IMR-90 (cell line): ENCODE measurements at regions not wholly inside any gene's neighbourhood (a gene's known extent, or its start where the extent isn't known, plus 50 kb on each side); places are given as distances from the start of the nearest gene placed in this dataset.
A peak's percentile ranks its signal among the peaks of the same experiment; 100 is the strongest.

Experiments used
- ATAC-seq: fragments of 200-7000 bp; cut with Tn5 transposase; 2 replicates; pipeline ENCODE4 v1.9.1; 2020; ENCODE audit warnings: low read depth, mild to moderate bottlenecking, moderate library complexity
- BruUV-seq: library from RNA; stranded (reverse); fragments of 400-500 nt; replicated peaks from 2 replicates; lab custom pipeline; 2021; lab: Mats Ljungman, UMichigan
- CTCF ChIA-PET: fragments of 300-600 bp; formaldehyde crosslinking; extraction: SDS; loops from one replicate; lab custom pipeline; 2021; ENCODE audit warnings: antibody characterized with exemption; lab: Yijun Ruan, JAX
- POLR2A ChIA-PET: fragments of 300-600 bp; sonication (Branson Sonifier 250); formaldehyde crosslinking; loops from one replicate; lab custom pipeline; 2022; ENCODE audit warnings: antibody characterized with exemption; ENCODE audit not compliant: unreplicated experiment; lab: Charles Lee
- DNase-seq: peaks from one replicate; pipeline ENCODE4 v3.0.0; 2013
- H2AFZ ChIP-seq: replicated peaks from 2 replicates; pipeline ENCODE3; 2013; ENCODE audit warnings: low read length, mild to moderate bottlenecking; ENCODE audit not compliant: poor library complexity
- H2AK5ac ChIP-seq: 2 replicates; pipeline ENCODE4 v1.6.1; 2013; ENCODE audit warnings: low read depth, low read length, inconsistent platforms
- H2AK9ac ChIP-seq: replicated peaks from 2 replicates; pipeline ENCODE3; 2013; ENCODE audit warnings: mild to moderate bottlenecking, low read depth, low read length, moderate library complexity; ENCODE audit not compliant: poor library complexity
- H2BK120ac ChIP-seq: 2 replicates; pipeline ENCODE4 v1.6.1; 2013; ENCODE audit warnings: low read depth, low read length, inconsistent platforms
- H2BK15ac ChIP-seq: 3 replicates; pipeline ENCODE4 v1.6.1; 2013; ENCODE audit warnings: low read depth, low read length, inconsistent platforms
- H2BK20ac ChIP-seq: 2 replicates; pipeline ENCODE4 v1.6.1; 2013; ENCODE audit warnings: low read depth, mild to moderate bottlenecking, inconsistent platforms, low read length, moderate library complexity
- H2BK5ac ChIP-seq: 2 replicates; pipeline ENCODE4 v1.6.1; 2013; ENCODE audit warnings: mild to moderate bottlenecking, low read depth, low read length, inconsistent platforms; ENCODE audit not compliant: poor library complexity, severe bottlenecking
- H3K14ac ChIP-seq: replicated peaks from 2 replicates; pipeline ENCODE4 v1.6.1; 2013; ENCODE audit warnings: low read depth, low read length, inconsistent platforms
- H3K18ac ChIP-seq: 2 replicates; pipeline ENCODE4 v1.6.1; 2013; ENCODE audit warnings: low read depth, low read length, control low read depth
- H3K23ac ChIP-seq: 2 replicates; pipeline ENCODE4 v1.6.1; 2013; ENCODE audit warnings: low read depth, low read length, inconsistent platforms
- H3K27ac ChIP-seq: 2 replicates; pipeline ENCODE4 v1.5.1; 2013; ENCODE audit warnings: mild to moderate bottlenecking, control low read depth, low read length; ENCODE audit not compliant: insufficient read depth
- H3K27me3 ChIP-seq: 2 replicates; pipeline ENCODE4 v1.6.1; 2013; ENCODE audit warnings: low read length; ENCODE audit not compliant: control insufficient read depth, insufficient read depth
- H3K36me3 ChIP-seq: 2 replicates; pipeline ENCODE4 v1.6.1; 2013; ENCODE audit warnings: low read length, mixed read lengths; ENCODE audit not compliant: control insufficient read depth, insufficient read depth
- H3K4ac ChIP-seq: 2 replicates; pipeline ENCODE4 v1.6.1; 2013; ENCODE audit warnings: low read depth, low read length, inconsistent platforms
- H3K4me1 ChIP-seq: 2 replicates; pipeline ENCODE4 v1.6.1; 2013; ENCODE audit warnings: low read length, mixed read lengths; ENCODE audit not compliant: control insufficient read depth, insufficient read depth
- H3K4me2 ChIP-seq: 2 replicates; pipeline ENCODE4 v1.6.1; 2013; ENCODE audit warnings: low read depth, mild to moderate bottlenecking, control low read depth, low read length, moderate library complexity
- H3K4me3 ChIP-seq: 2 replicates; pipeline ENCODE4 v1.5.1; 2013; ENCODE audit warnings: low read depth, mild to moderate bottlenecking, control low read depth, low read length, moderate library complexity; ENCODE audit not compliant: insufficient read depth
- H3K56ac ChIP-seq: 2 replicates; pipeline ENCODE4 v1.6.1; 2013; ENCODE audit warnings: low read length, inconsistent platforms; ENCODE audit not compliant: insufficient read depth; ENCODE audit errors: extremely low read depth
- H3K79me1 ChIP-seq, 2 experiments: 2 replicates each; pipeline ENCODE4 v1.6.1; 2013; ENCODE audit warnings: low read length in 2 of 2, inconsistent platforms in 1 of 2, low read depth in 1 of 2
- H3K9ac ChIP-seq: 2 replicates; pipeline ENCODE4 v1.6.1; 2013; ENCODE audit warnings: low read depth, low read length, control low read depth
- H3K9me1 ChIP-seq: 2 replicates; pipeline ENCODE4 v1.6.1; 2013; ENCODE audit warnings: low read length, inconsistent platforms; ENCODE audit not compliant: insufficient read depth
- H3K9me3 ChIP-seq: 2 replicates; pipeline ENCODE4 v1.6.1; 2013; ENCODE audit warnings: low read length; ENCODE audit not compliant: control insufficient read depth, insufficient read depth
- H4K20me1 ChIP-seq: 2 replicates; pipeline ENCODE4 v1.6.1; 2013; ENCODE audit warnings: low read length, inconsistent platforms; ENCODE audit not compliant: insufficient read depth
- H4K5ac ChIP-seq: 2 replicates; pipeline ENCODE4 v1.6.1; 2013; ENCODE audit warnings: mild to moderate bottlenecking, low read depth, low read length, control low read depth
- H4K8ac ChIP-seq, 2 experiments: 2 replicates each; pipeline ENCODE4 v1.6.1; 2013; ENCODE audit warnings: low read depth in 2 of 2, low read length in 2 of 2, control low read depth in 1 of 2, inconsistent platforms in 1 of 2
- H4K91ac ChIP-seq: 2 replicates; pipeline ENCODE4 v1.6.1; 2013; ENCODE audit warnings: low read depth, low read length, inconsistent platforms; ENCODE audit not compliant: insufficient read depth
- BHLHE40 ChIP-seq: fragments of 150-350 bp; IDR thresholded peaks from 2 replicates; pipeline ENCODE4 v1.6.1; 2016; ENCODE audit warnings: mild to moderate bottlenecking, low read depth, low read length
- CEBPB ChIP-seq: IDR thresholded peaks from 2 replicates; pipeline ENCODE4 v1.6.1; 2012; ENCODE audit warnings: low read depth, low read length, improper control_type of control experiment
- CHD1 ChIP-seq: IDR thresholded peaks from 2 replicates; pipeline ENCODE4 v1.6.1; 2012; ENCODE audit warnings: low read depth, low read length, improper control_type of control experiment
- CTCF ChIP-seq: conservative IDR thresholded peaks from 2 replicates; pipeline ENCODE4 v1.5.1; 2012; ENCODE audit warnings: mild to moderate bottlenecking, low read depth, low read length, improper control_type of control experiment
- ELK1 ChIP-seq: fragments of 150-350 bp; IDR thresholded peaks from 2 replicates; pipeline ENCODE4 v1.6.1; 2016; ENCODE audit warnings: low read depth, mild to moderate bottlenecking, low read length, moderate library complexity, borderline replicate concordance
- FOS ChIP-seq: fragments of 150-350 bp; IDR thresholded peaks from 2 replicates; pipeline ENCODE4 v1.6.1; 2016; ENCODE audit warnings: low read depth, low read length
- MAFK ChIP-seq: IDR thresholded peaks from 2 replicates; pipeline ENCODE4 v1.6.1; 2012; ENCODE audit warnings: low read depth, low read length, improper control_type of control experiment
- MAZ ChIP-seq: IDR thresholded peaks from 2 replicates; pipeline ENCODE4 v1.6.1; 2012; ENCODE audit warnings: low read depth, mild to moderate bottlenecking, low read length, improper control_type of control experiment, moderate library complexity, borderline replicate concordance
- MXI1 ChIP-seq: IDR thresholded peaks from 2 replicates; pipeline ENCODE4 v1.6.1; 2012; ENCODE audit warnings: low read depth, mild to moderate bottlenecking, low read length, moderate library complexity, borderline replicate concordance
- NFE2L2 ChIP-seq: fragments of 150-350 bp; IDR thresholded peaks from 2 replicates; pipeline ENCODE4 v1.6.1; 2016; ENCODE audit warnings: low read depth, mild to moderate bottlenecking, low read length
- POLR2A ChIP-seq: IDR thresholded peaks from 2 replicates; pipeline ENCODE4 v1.6.1; 2012; ENCODE audit warnings: mild to moderate bottlenecking, low read depth, low read length
- RAD21 ChIP-seq: IDR thresholded peaks from 2 replicates; pipeline ENCODE4 v1.6.1; 2012; ENCODE audit warnings: low read length, improper control_type of control experiment
- RCOR1 ChIP-seq: IDR thresholded peaks from 2 replicates; pipeline ENCODE4 v1.6.1; 2012; ENCODE audit warnings: mild to moderate bottlenecking, low read length, improper control_type of control experiment; ENCODE audit not compliant: insufficient replicate concordance
- RFX5 ChIP-seq: IDR thresholded peaks from 2 replicates; pipeline ENCODE4 v1.8.0; 2012; ENCODE audit warnings: low read depth, mild to moderate bottlenecking, low read length, moderate library complexity
- SMC3 ChIP-seq: fragments of 150-350 bp; IDR thresholded peaks from 2 replicates; pipeline ENCODE4 v1.6.1; 2016; ENCODE audit warnings: low read depth, mild to moderate bottlenecking, antibody characterized with exemption, low read length, moderate library complexity
- USF2 ChIP-seq: fragments of 150-350 bp; IDR thresholded peaks from 2 replicates; pipeline ENCODE4 v1.6.1; 2017; ENCODE audit warnings: mild to moderate bottlenecking, antibody characterized with exemption, low read length, low read depth
- WGBS, 2 experiments: methylation state at CpG; one replicate each; pipeline versions ENCODE4 v1.1.5 to v1.1.7; 2013; ENCODE audit warnings: missing lambda C conversion rate in 2 of 2; ENCODE audit not compliant: insufficient read length in 1 of 2; ENCODE audit errors: extremely low coverage in 2 of 2; 5-methylcytosine and 5-hydroxymethylcytosine counted together
- dilution Hi-C: fragments of 300-500 bp; cut with HindIII; formaldehyde crosslinking; loops from one replicate; pipeline ENCODE4 v1.14.3; 2018; ENCODE audit warnings: low sequenced_read_pairs; ENCODE audit not compliant: unreplicated experiment
- in situ Hi-C: fragments of 300-500 bp; cut with MboI; formaldehyde crosslinking; loops from 3 replicates; pipeline ENCODE4 v1.14.3; 2019; ENCODE audit warnings: low sequenced_read_pairs, inconsistent platforms, mixed read lengths
- intact Hi-C: fragments of 100-400 bp; cut with micrococcal nuclease; formaldehyde crosslinking; loops from 2 replicates; pipeline ENCODE4 v1.10.0; 2022

GRCh38 chr15:95880031-95880570 lies 450.4 kb upstream of the NR2F2 start:
- H4K5ac ChIP-seq: peak overlapping the region; percentile 54; the same call in 1 of the 2 replicates
- no peak overlapping the region for H3K14ac ChIP-seq
- H2AFZ ChIP-seq: peak overlapping the region; percentile 28
- H2BK5ac ChIP-seq: no peak overlapping the region
- no CpG with 5 or more reads among the region's 6 CpGs for WGBS, 2 experiments
- no peak overlapping the region for H3K4ac ChIP-seq
- intact Hi-C loops (no loop called here), dilution Hi-C loops (no loop called here), in situ Hi-C loops (no loop called here)
- H3K9ac ChIP-seq: no peak overlapping the region
- 0 out of 2 replicates have a peak overlapping the region, but pooled peaks have one; percentile 30 for H3K4me2 ChIP-seq
- BruUV-seq: no TSS peak
- H4K20me1 ChIP-seq: no peaks in the 10 kb centered on the region
- H3K56ac ChIP-seq: no peak overlapping the region
- H3K4me3 ChIP-seq: no peak overlapping the region
- H4K8ac ChIP-seq: 0 out of 4 replicates have a peak overlapping the region, but pooled peaks of 1 of the 2 experiments have one; percentile 46
- no peaks in the 10 kb centered on the region for H3K79me1 ChIP-seq
- ATAC-seq (no peak), DNase-seq (no peak)
- H4K91ac ChIP-seq: no peak overlapping the region
- peak overlapping the region; percentile 28; the same call in 1 of the 2 replicates for H2BK20ac ChIP-seq
- H2AK9ac ChIP-seq: no peak overlapping the region
- no peak overlapping the region for H2AK5ac ChIP-seq
- H3K27me3 ChIP-seq: no peaks in the 10 kb centered on the region
- ChIA-PET CTCF (no interaction called here), POLR2A (no interaction called here)
- no peak overlapping the region for H2BK15ac ChIP-seq
- H3K27ac ChIP-seq: no peak overlapping the region
- TF ChIP-seq ELK1 (no peak), RCOR1 (no peak), POLR2A (no peak), CEBPB (no peak), MAZ (no peak), MXI1 (no peak), SMC3 (no peak), CTCF (no peak), RFX5 (no peak), BHLHE40 (no peak), RAD21 (no peak), NFE2L2 (no peak), USF2 (no peak), FOS (no peak), MAFK (no peak), CHD1 (no peak)
- H3K4me1 ChIP-seq: peaks cover 3% of the 10 kb centered on the region; the same call in 1 of the 2 replicates
- no peak overlapping the region for H2BK120ac ChIP-seq
- H3K23ac ChIP-seq: no peak overlapping the region
- H3K36me3 ChIP-seq: no peaks in the 10 kb centered on the region
- H3K18ac ChIP-seq: no peak overlapping the region
- no peaks in the 10 kb centered on the region; the same call in 1 of the 2 replicates for H3K9me1 ChIP-seq
- H3K9me3 ChIP-seq: no peaks in the 10 kb centered on the region
